Gastrocnemius medialis (tissue), 4 donors: ENCODE measurements at regions not wholly inside any gene's neighbourhood (a gene's known extent, or its start where the extent isn't known, plus 50 kb on each side); places are given as distances from the start of the nearest gene placed in this dataset.

Experiments used
- ATAC-seq, 2 donors: fragments of 150-250 bp; one replicate each; pipeline ENCODE4 v1.9.1; 2016
- DNase-seq, 2 donors: peaks; one replicate each; pipeline ENCODE4 v3.0.0-alpha.2; 2019
- H3K27ac ChIP-seq, 4 donors: fragments of 200-600 bp; sonication (generic); 1 replicate in 1 of 4; 2 replicates in 3 of 4; pipeline ENCODE4 v1.5.1; 2016 to 2018; ENCODE audit warnings: mild to moderate bottlenecking in 2 of 4, moderate library complexity in 1 of 4
- H3K27me3 ChIP-seq, 3 donors: fragments of 200-600 bp; sonication (generic) in 2 of 3; 1 replicate in 1 of 3; 2 replicates in 2 of 3; pipeline versions ENCODE4 v1.5.1 to v1.6.0; 2016 to 2019; ENCODE audit warnings: mild to moderate bottlenecking in 1 of 3, moderate library complexity in 1 of 3
- H3K36me3 ChIP-seq, 2 donors: fragments of 200-600 bp; sonication (generic) in 1 of 2; one replicate each; pipeline ENCODE4 v1.5.1; 2017 to 2018
- H3K4me1 ChIP-seq, 2 donors: fragments of 200-600 bp; sonication (generic) in 1 of 2; one replicate each; pipeline ENCODE4 v1.5.1; 2016 to 2017; ENCODE audit warnings: mild to moderate bottlenecking in 2 of 2
- H3K4me3 ChIP-seq, 4 donors: fragments of 200-600 bp; sonication (generic) in 3 of 4; 1 replicate in 1 of 4; 2 replicates in 3 of 4; pipeline ENCODE4 v1.5.1; 2016 to 2019; ENCODE audit warnings: mild to moderate bottlenecking in 2 of 4
- H3K9me3 ChIP-seq, 3 donors: fragments of 200-600 bp; sonication (generic) in 2 of 3; 1 replicate in 1 of 3; 2 replicates in 2 of 3; pipeline ENCODE4 v1.5.1; 2016 to 2019
- CTCF ChIP-seq, 5 experiments: fragments of 450-650 bp in 3 of 5; fragments of 200-600 bp in 2 of 5; sonication (generic) in 2 of 5; IDR thresholded peaks in 4 of 5; conservative IDR thresholded peaks in 1 of 5; 1 replicate in 4 of 5; 2 replicates in 1 of 5; pipeline ENCODE4 v1.5.1; 2016 to 2019; ENCODE audit warnings: antibody characterized with exemption in 5 of 5, mild to moderate bottlenecking in 3 of 5, moderate library complexity in 3 of 5
- POLR2A ChIP-seq, 2 donors: fragments of 450-650 bp; IDR thresholded peaks; one replicate each; pipeline ENCODE4 v1.6.1; 2017; ENCODE audit warnings: antibody characterized with exemption in 2 of 2, mild to moderate bottlenecking in 2 of 2, moderate library complexity in 2 of 2
- in situ Hi-C, 4 donors: fragments of 200-750 bp; cut with MboI; loops; one replicate each; pipeline versions ENCODE4 v1.15.0 to v1.8.0; 2017; ENCODE audit warnings: low sequenced_read_pairs in 4 of 4
- intact Hi-C: fragments of 100-400 bp; cut with DNase I; formaldehyde crosslinking; loops from one replicate; pipeline ENCODE4 v1.15.1; 2023; ENCODE audit warnings: low total_unique reads

DNA sequence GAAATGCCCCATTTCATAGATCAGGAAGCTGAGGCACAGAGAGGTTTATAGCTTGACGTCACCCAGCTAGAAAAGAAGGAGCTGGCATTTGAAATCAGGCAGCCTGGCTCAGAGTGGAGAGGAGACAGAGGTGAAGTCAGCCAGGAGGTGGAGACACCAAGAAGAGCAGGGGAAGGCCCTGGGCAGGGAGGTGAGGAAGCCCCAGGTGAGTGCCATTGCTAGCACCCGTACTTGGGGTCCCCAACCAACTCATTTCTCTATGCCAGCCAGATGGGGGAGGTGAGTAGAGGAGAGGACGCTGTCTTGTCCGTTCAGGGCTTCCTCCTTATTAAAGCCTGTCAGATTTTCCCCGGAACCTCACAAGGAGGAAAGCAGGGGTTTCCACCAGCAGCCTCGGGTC, 149.6 kb upstream of the TLE3 start:
- H3K4me1 ChIP-seq, result peaks cover 0 to 7% of the 10 kb centered on the region in 2 donors
- H3K27ac ChIP-seq, result no peak overlapping the region
- in situ Hi-C loops (no loop called here), intact Hi-C loops (no loop called here)
- DNase-seq (no peak), ATAC-seq (no peak)
- H3K9me3 ChIP-seq, result no peaks in the 10 kb centered on the region
- no peak overlapping the region for H3K4me3 ChIP-seq
- TF ChIP-seq POLR2A (IDR thresholded peaks at IDR 0.05), result no peak
- no peak for TF ChIP-seq CTCF (IDR thresholded peaks at IDR 0.05 in 4 of 5, conservative IDR thresholded peaks at IDR 0.05 in 1 of 5)
- no peaks in the 10 kb centered on the region for H3K36me3 ChIP-seq
- no peaks in the 10 kb centered on the region for H3K27me3 ChIP-seq

DNA sequence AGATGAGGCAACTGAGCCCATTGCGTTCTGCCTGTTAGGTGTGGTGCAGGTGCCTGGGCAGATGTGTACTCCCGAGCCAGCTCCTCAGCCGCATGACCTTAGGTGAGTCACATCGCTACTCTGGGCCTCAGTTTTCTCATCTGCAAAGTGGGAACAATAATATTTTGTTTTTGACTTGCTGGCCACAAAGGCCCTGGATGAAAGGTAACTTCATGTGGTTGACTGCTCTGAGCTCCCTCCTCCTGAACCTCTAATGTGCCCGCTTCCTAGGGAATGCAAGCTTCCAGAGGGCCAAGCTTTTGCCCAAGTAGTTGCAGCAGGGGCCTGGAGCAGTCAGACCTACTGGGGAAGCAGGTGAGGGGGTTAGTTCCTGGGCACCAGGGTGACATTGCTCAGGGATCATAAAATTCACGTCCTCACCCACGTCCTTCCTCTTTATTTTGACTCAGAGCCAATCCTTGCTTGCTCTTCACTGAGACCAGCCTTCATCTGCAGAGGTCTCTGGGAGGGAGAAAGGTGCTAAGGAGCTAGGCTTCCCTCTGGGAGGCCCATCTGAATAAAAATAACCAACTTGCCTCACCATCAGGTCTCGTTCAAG, 149.0 kb upstream of the TLE3 start:
- no peaks in the 10 kb centered on the region for H3K36me3 ChIP-seq
- intact Hi-C loops, result no loop called here
- no peaks in the 10 kb centered on the region for H3K9me3 ChIP-seq
- peak in 1 of 2 donors; percentile 2 for DNase-seq
- no peak overlapping the region for H3K27ac ChIP-seq
- H3K4me1 ChIP-seq, result peaks cover 0 to 7% of the 10 kb centered on the region in 2 donors
- no peak overlapping the region for H3K4me3 ChIP-seq
- TF ChIP-seq POLR2A (IDR thresholded peaks at IDR 0.05) (no peak), CTCF (IDR thresholded peaks at IDR 0.05 in 4 of 5, conservative IDR thresholded peaks at IDR 0.05 in 1 of 5) (no peak)
- in situ Hi-C loops, result no loop called here
- no peaks in the 10 kb centered on the region for H3K27me3 ChIP-seq
- no peak for ATAC-seq

DNA sequence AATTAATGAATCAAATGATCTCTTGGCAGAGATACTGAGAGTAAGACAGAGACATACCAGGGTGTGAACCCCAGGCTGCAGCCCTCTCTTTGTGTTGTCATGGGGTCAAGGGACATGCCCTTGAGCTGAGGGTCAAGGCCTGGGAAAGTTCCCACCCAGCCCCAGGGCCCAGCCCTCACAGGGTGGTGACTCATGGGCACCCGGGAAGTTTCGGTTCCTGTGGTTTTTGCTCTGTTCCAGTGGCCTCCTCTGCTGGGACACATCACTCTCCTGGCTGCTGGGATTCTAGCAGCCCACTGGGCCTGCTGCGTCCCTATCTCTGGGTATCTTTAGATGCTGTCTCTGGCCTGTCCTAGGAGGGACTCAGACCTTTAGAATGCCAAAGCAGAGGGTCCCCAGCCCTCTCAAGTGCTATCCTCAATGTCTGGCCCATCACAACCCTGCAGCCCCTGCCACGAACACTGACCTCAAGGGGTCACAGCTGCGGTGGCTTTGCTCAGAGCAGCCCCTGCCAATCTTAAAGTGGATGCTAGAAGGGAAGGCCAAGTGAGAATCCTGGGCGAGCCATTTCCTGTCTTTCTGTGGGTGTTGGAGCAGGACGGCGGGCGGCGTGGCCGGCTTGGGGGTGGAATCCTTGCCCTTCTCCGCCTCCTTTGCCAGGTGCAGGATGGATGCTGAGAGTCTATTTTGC, 148.4 kb upstream of the TLE3 start:
- ATAC-seq (no peak), DNase-seq (peak in 1 of 2 donors; percentile 21)
- Histone ChIP-seq H3K27me3 (no peaks in the 10 kb centered on the region), H3K9me3 (no peaks in the 10 kb centered on the region), H3K36me3 (no peaks in the 10 kb centered on the region), H3K4me3 (no peak overlapping the region), H3K4me1 (peaks cover 0 to 7% of the 10 kb centered on the region in 2 donors), H3K27ac (no peak overlapping the region)
- no peak for TF ChIP-seq POLR2A (IDR thresholded peaks at IDR 0.05)
- no peak for TF ChIP-seq CTCF (IDR thresholded peaks at IDR 0.05 in 4 of 5, conservative IDR thresholded peaks at IDR 0.05 in 1 of 5)
- in situ Hi-C loops, result no loop called here
- intact Hi-C loops, result no loop called here

GRCh38 chr15:70244978-70245542, 147.3 kb upstream of the TLE3 start:
- Histone ChIP-seq H3K4me1 (peaks cover 0 to 7% of the 10 kb centered on the region in 2 donors), H3K4me3 (no peak overlapping the region), H3K9me3 (no peaks in the 10 kb centered on the region), H3K36me3 (no peaks in the 10 kb centered on the region), H3K27ac (no peak overlapping the region), H3K27me3 (no peaks in the 10 kb centered on the region)
- intact Hi-C loops, result no loop called here
- DNase-seq, result peak in 1 of 2 donors; percentile 13
- TF ChIP-seq CTCF (IDR thresholded peaks at IDR 0.05 in 4 of 5, conservative IDR thresholded peaks at IDR 0.05 in 1 of 5), result no peak
- TF ChIP-seq POLR2A (IDR thresholded peaks at IDR 0.05), result no peak
- no peak for ATAC-seq
- in situ Hi-C loops, result no loop called here
